Renal cortex interstitium (tissue), 11 donors: ENCODE measurements at regions not wholly inside any gene's neighbourhood (a gene's known extent, or its start where the extent isn't known, plus 50 kb on each side); places are given as distances from the start of the nearest gene placed in this dataset.
A peak's percentile ranks its signal among the peaks of the same experiment; 100 is the strongest.

Experiments
- DNase-seq, 11 donors: peaks; one replicate each; pipeline ENCODE4 v3.0.0-alpha.2; 2013; ENCODE audit warnings: low read depth in 9 of 11, low spot score in 4 of 11; ENCODE audit errors: extremely low read depth in 1 of 11

GRCh38 chr2:198424112-198424511, 619.7 kb downstream of the PLCL1 start:
- DNase-seq, result no peak

DNA sequence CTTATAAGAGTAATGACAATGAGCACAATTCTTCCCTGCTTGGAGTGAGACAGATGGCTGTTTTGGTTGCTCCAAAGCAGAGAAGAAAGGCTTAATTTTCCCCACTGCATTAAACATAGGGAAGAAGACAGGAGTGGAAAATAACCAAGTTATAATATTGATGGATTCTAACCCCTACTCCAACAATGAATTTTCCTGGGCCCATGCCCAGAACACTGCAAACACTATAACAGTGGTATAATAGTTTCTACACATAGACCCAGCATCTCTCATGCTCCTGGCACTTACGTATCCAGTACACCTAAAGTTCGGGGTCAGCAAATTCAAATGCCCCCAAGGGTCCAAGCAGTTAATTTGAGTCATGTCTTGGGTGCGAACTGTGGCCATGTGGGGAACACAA, 613.4 kb downstream of the PLCL1 start:
- DNase-seq, result no peak

DNA sequence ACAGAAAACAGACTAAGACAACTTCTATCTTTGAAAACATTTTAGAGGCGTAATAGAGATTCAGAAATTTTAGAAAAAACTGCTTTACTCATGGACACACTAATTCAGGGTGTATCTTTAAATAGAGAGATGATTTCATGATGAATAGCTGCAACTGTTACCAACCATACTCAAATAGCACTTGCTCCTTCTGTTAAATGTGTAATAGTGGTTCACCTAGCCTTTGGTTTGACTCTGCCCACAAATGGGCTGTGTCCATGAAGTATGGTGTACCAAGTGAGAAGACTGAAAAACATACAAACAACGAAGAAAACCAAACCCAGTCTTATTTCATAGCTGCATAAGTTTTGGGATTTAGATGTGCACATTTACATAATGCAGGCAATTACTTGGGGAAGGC, 610.6 kb downstream of the PLCL1 start:
- no peak for DNase-seq

GRCh38 chr2:198411936-198412335, 607.5 kb downstream of the PLCL1 start:
- no peak for DNase-seq

- no peak for DNase-seq
Observed at GRCh38 chr2:198408171-198408570, 603.8 kb downstream of the PLCL1 start.

DNA sequence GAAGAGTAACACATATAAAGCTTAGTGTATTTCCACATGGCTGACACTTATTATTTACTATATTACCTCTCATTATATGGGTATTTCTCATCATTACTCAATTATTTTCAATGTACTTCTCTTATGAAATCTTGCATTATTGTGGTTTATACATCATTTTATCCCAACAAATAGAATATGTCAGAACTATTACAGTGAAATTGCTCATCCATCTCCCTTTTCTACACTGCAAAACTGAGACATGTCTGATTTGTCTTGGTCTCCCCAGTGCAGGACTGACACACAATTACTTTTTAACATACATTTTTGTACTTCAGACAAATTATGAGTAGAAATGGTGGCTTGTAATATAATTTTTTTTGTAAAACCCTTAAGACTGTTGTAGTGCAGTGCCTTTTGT, 600.9 kb downstream of the PLCL1 start:
- no peak for DNase-seq

DNA sequence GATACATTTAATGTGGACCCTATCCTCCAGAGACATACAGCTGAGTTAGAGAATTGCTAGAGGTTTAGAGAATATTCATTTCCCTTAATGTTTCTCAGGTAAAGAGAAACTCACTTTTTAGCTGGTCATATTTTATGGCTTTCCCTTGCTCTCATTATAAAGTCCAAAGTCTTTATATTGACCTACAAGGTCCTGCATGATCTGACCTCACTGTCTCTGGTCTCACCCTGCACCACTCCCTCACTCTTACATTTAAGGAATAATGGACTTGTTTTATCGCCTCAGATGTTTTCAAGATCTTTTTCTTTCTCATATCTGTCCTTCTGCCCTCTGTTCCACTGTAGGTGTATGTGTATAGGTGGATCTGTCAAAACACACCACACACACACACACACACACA, 597.3 kb downstream of the PLCL1 start:
- no peak for DNase-seq

DNA sequence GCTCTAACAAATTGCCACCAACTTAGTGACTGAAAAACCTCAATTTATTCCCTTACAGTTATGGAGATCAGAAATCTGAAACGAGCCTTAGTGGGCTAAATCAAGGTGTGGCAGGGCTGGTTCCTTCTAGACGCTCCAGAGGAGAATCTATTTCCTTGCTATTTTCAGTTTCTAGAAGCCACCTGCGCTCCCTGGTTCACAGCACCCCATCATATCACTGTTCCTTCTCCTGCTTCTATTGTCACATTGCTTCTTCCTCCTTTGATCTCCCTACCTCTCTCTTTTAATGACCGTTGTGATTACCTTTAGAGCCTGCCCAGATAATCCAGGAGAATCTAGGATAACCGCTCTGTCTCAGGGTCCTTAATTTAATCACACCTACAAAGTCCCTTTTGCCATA, 596.6 kb downstream of the PLCL1 start:
- no peak for DNase-seq

GRCh38 chr2:198394208-198394607, 589.8 kb downstream of the PLCL1 start:
- no peak for DNase-seq

DNA sequence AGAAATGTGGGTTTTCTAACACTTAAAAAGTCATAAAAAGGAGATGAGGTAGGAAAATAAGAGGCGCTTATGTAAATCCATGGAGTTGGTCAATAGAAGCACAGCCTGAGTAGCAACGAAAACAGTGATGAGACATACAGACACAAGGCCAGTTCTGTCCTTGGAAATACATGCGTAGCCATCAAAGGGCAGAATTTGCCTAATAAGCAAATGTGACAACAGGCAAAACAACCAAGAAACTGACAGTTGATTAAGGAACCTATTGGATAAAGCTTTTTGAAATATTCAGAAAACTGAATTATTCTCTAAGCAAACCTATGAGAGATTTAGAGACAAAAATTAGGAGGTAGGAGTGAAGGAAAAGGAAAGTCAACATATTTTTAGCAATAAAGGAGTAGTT, 586.3 kb downstream of the PLCL1 start:
- no peak for DNase-seq

GRCh38 chr2:198387677-198388076, 583.3 kb downstream of the PLCL1 start:
- DNase-seq, result no peak

DNA sequence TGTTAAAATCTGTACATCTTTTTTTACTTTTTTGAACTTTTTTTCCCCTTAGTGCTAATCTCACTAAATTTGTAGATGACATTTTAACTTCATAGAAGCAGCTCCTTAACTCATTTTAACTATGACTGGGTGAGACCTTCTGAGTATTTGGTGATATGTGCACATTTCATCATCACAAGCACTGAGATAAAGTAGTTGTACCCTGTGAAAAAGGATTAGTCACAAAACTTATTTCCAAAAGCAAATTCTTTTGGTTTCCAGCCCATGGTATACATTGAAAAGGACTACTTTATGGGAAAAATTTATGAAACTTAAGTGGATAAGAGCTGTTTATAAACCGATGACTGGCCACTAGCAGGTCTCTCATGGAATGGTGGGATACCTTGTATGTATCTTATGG, 581.5 kb downstream of the PLCL1 start:
- no peak for DNase-seq

DNA sequence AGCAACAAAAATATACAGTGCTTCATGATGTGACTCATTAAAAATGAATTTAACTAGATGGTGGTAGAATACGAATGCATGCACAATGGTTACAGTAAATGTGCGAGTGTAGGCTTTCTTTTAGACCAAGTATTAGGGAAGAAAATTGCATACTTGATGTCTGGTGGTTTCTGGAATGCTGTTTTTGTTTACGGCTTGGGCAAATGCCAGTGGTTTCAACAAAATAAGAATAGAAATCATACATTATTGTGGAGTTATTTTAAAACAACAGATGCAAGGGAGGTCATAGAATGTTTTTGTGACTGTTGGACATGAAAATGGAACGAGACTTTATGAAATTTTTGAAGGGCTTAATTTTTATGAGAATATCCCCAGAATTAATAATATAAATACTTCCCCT, 580.9 kb downstream of the PLCL1 start:
- DNase-seq, result no peak

DNA sequence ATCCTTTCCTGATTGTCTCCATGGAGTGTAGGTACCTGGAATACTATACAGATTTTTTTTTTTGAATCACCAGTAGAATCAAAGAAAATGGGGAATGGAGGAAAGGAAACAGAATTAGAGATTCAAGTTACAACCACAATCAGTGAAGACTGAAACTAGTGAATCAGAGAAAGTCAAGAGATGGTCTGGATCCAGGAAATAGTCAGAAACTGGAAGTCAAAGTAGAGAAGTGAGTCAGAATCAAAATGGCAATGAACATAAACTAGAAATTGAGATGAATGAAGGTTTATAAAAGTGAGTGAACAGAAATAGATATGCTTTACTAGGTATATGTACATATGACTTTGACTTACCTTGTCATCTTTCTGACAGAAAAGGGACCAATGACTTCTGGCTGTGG, 579.0 kb downstream of the PLCL1 start:
- DNase-seq, result no peak

GRCh38 chr2:198382811-198383210, 578.4 kb downstream of the PLCL1 start:
- DNase-seq, result no peak

GRCh38 chr2:198376677-198377076, 572.3 kb downstream of the PLCL1 start:
- no peak for DNase-seq

GRCh38 chr2:198375083-198375410, 570.7 kb downstream of the PLCL1 start:
- DNase-seq, result no peak

DNA sequence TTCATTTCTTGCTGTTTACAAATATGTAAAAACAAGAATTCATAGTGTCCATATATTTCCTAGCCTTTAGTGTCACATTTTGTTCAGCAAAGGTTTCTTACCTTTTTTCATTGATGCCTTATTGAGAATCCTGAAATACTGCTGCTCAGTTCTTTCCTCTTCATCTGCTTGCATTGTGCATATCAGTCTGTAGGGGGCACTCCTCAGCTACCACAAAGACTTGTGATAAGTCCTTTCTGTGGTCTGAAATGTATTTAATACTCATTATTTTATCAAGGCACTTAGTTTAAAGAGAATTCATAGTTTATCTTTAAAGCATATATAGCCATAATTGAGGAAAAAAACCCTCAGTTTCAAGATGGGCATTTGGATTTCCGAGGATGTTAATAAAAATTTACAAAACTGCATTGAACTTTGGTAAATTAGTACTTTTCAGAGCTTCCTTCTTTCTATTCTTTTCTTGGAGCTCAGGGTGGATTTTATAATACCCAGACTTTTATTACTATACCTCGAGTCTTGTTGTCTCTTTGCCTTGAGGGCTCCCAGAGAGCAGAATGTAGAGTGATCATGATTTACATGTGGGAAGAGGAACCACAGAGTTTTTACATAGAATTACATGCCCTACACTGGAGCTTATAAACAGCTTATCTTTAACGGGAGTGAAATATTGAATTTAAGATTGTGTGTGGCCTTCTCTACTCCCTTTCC, 570.1 kb downstream of the PLCL1 start:
- peak; percentile 8 to 50 (median 29) for DNase-seq

DNA sequence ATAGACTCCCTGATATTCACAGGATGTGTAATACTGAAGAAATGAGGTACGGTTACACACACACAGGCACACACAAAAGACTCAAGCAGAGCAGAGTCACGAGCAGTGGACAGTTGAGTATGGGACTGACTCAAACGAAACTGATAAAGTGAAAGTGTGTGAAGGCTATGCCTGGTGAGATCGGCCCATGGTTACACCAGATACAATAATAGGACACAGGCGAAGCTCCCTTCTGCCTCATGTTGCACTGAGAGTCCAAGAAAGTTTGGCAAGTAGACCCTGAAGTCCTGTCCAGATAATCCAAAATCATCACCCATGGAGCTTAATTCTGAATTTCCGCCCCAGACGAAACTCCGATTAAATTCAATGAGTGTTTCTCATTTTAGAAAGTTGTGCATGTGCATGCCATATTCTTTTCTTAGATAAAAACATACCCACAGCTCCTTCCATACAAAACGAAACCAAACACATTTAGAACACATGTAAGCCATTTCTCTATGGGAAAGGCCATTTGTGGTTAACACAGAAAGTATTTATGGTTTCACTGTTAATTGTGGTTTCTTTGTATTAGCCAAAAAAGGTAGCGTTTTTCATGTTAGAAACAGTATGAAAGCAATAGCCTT, 567.6 kb downstream of the PLCL1 start:
- DNase-seq, result no peak

GRCh38 chr2:198371329-198371728, 566.9 kb downstream of the PLCL1 start:
- DNase-seq, result no peak

GRCh38 chr2:198368089-198368488, 563.7 kb downstream of the PLCL1 start:
- no peak for DNase-seq
